ENCODE measurements at regions not wholly inside any gene's neighbourhood (a gene's known extent, or its start where the extent isn't known, plus 50 kb on each side); places are given as distances from the start of the nearest gene placed in this dataset.

GRCh38 chr12:73445658-73446324 lies 1091.8 kb upstream of the ATXN7L3B start:
- no peak for DNase-seq (ENCODE audit: low read depth, low spot score)
- Histone ChIP-seq H3K9me3 (ENCODE audit: control insufficient read depth, insufficient read depth, low read length) (no peaks in the 10 kb centered on the region), H3K4me3 (ENCODE audit: low read length) (no peak overlapping the region), H3K36me3 (ENCODE audit: control insufficient read depth, insufficient read depth, low read length) (no peaks in the 10 kb centered on the region), H3K27ac (ENCODE audit: low read length) (no peak overlapping the region), H3K27me3 (ENCODE audit: control insufficient read depth, insufficient read depth, low read length) (no peaks in the 10 kb centered on the region), H3K4me1 (ENCODE audit: control insufficient read depth, insufficient read depth, low read length) (no peaks in the 10 kb centered on the region)
- WGBS (ENCODE audit: insufficient coverage, insufficient read length), result 100% methylated on average over 1 of the region's 2 CpGs

GRCh38 chr12:73452672-73453469 lies 1084.8 kb upstream of the ATXN7L3B start:
- no peaks in the 10 kb centered on the region for H3K36me3 ChIP-seq (ENCODE audit: control insufficient read depth, insufficient read depth, low read length)
- no peaks in the 10 kb centered on the region for H3K4me1 ChIP-seq (ENCODE audit: control insufficient read depth, insufficient read depth, low read length)
- peaks cover 6% of the 10 kb centered on the region; the same call in 1 of the 2 replicates for H3K27me3 ChIP-seq (ENCODE audit: control insufficient read depth, insufficient read depth, low read length)

GRCh38 chr12:73460212-73460611 lies 1077.4 kb upstream of the ATXN7L3B start:
- no peaks in the 10 kb centered on the region for H3K4me1 ChIP-seq (ENCODE audit: control insufficient read depth, insufficient read depth, low read length)
- H3K4me3 ChIP-seq (ENCODE audit: low read length), result no peak overlapping the region
- no peaks in the 10 kb centered on the region for H3K36me3 ChIP-seq (ENCODE audit: control insufficient read depth, insufficient read depth, low read length)
- DNase-seq (ENCODE audit: low read depth, low spot score), result no peak
- H3K27me3 ChIP-seq (ENCODE audit: control insufficient read depth, insufficient read depth, low read length), result peaks cover 15% of the 10 kb centered on the region; the same call in 1 of the 2 replicates
- H3K27ac ChIP-seq (ENCODE audit: low read length), result no peak overlapping the region
- no peaks in the 10 kb centered on the region for H3K9me3 ChIP-seq (ENCODE audit: control insufficient read depth, insufficient read depth, low read length)

More at GRCh38 chr12:73452672-73453469, 1084.8 kb upstream of the ATXN7L3B start:
- no peaks in the 10 kb centered on the region for H3K9me3 ChIP-seq (ENCODE audit: control insufficient read depth, insufficient read depth, low read length)
- WGBS (ENCODE audit: insufficient coverage, insufficient read length), result no CpG with 5 or more reads among the region's 3 CpGs
- H3K4me3 ChIP-seq (ENCODE audit: low read length), result no peak overlapping the region
- H3K27ac ChIP-seq (ENCODE audit: low read length), result no peak overlapping the region
- no peak for DNase-seq (ENCODE audit: low read depth, low spot score)

GRCh38 chr12:73465106-73465505 lies 1072.5 kb upstream of the ATXN7L3B start:
- H3K9me3 ChIP-seq (ENCODE audit: control insufficient read depth, insufficient read depth, low read length), result no peaks in the 10 kb centered on the region
- no peak overlapping the region for H3K4me3 ChIP-seq (ENCODE audit: low read length)
- peaks cover 2% of the 10 kb centered on the region; the same call in 1 of the 2 replicates for H3K27me3 ChIP-seq (ENCODE audit: control insufficient read depth, insufficient read depth, low read length)
- no peak for DNase-seq (ENCODE audit: low read depth, low spot score)
- no peaks in the 10 kb centered on the region for H3K36me3 ChIP-seq (ENCODE audit: control insufficient read depth, insufficient read depth, low read length)
- no CpG with 5 or more reads among the region's 4 CpGs for WGBS (ENCODE audit: insufficient coverage, insufficient read length)
- no peak overlapping the region for H3K27ac ChIP-seq (ENCODE audit: low read length)
- H3K4me1 ChIP-seq (ENCODE audit: control insufficient read depth, insufficient read depth, low read length), result peaks cover 1% of the 10 kb centered on the region; the same call in 1 of the 2 replicates

- no peaks in the 10 kb centered on the region for H3K27me3 ChIP-seq (ENCODE audit: control insufficient read depth, insufficient read depth, low read length)
- no peak overlapping the region for H3K4me3 ChIP-seq (ENCODE audit: low read length)
- no peaks in the 10 kb centered on the region for H3K9me3 ChIP-seq (ENCODE audit: control insufficient read depth, insufficient read depth, low read length)
- no peak overlapping the region for H3K27ac ChIP-seq (ENCODE audit: low read length)
- DNase-seq (ENCODE audit: low read depth, low spot score), result no peak
- no peaks in the 10 kb centered on the region for H3K36me3 ChIP-seq (ENCODE audit: control insufficient read depth, insufficient read depth, low read length)
- no peaks in the 10 kb centered on the region; the same call in 1 of the 2 replicates for H3K4me1 ChIP-seq (ENCODE audit: control insufficient read depth, insufficient read depth, low read length)
These were observed 1051.4 kb upstream of the ATXN7L3B start for GRCh38 chr12:73486256-73486655.

- Histone ChIP-seq H3K9me3 (ENCODE audit: control insufficient read depth, insufficient read depth, low read length) (no peaks in the 10 kb centered on the region), H3K27me3 (ENCODE audit: control insufficient read depth, insufficient read depth, low read length) (no peaks in the 10 kb centered on the region), H3K36me3 (ENCODE audit: control insufficient read depth, insufficient read depth, low read length) (no peaks in the 10 kb centered on the region), H3K27ac (ENCODE audit: low read length) (no peak overlapping the region), H3K4me1 (ENCODE audit: control insufficient read depth, insufficient read depth, low read length) (no peaks in the 10 kb centered on the region), H3K4me3 (ENCODE audit: low read length) (no peak overlapping the region)
- WGBS (ENCODE audit: insufficient coverage, insufficient read length), result no CpG with 5 or more reads among the region's 1 CpG
- no peak for DNase-seq (ENCODE audit: low read depth, low spot score)
These were observed 1031.0 kb upstream of the ATXN7L3B start for GRCh38 chr12:73506611-73507010.

GRCh38 chr12:73514672-73515071 lies 1023.0 kb upstream of the ATXN7L3B start:
- H3K36me3 ChIP-seq (ENCODE audit: control insufficient read depth, insufficient read depth, low read length), result no peaks in the 10 kb centered on the region
- no peak overlapping the region for H3K4me3 ChIP-seq (ENCODE audit: low read length)
- no peak overlapping the region for H3K27ac ChIP-seq (ENCODE audit: low read length)
- WGBS (ENCODE audit: insufficient coverage, insufficient read length), result no CpG with 5 or more reads among the region's 3 CpGs
- H3K27me3 ChIP-seq (ENCODE audit: control insufficient read depth, insufficient read depth, low read length), result no peaks in the 10 kb centered on the region
- no peaks in the 10 kb centered on the region for H3K4me1 ChIP-seq (ENCODE audit: control insufficient read depth, insufficient read depth, low read length)
- no peaks in the 10 kb centered on the region for H3K9me3 ChIP-seq (ENCODE audit: control insufficient read depth, insufficient read depth, low read length)
- DNase-seq (ENCODE audit: low read depth, low spot score), result no peak

- Histone ChIP-seq H3K27me3 (ENCODE audit: control insufficient read depth, insufficient read depth, low read length) (no peaks in the 10 kb centered on the region), H3K9me3 (ENCODE audit: control insufficient read depth, insufficient read depth, low read length) (no peaks in the 10 kb centered on the region), H3K27ac (ENCODE audit: low read length) (no peak overlapping the region), H3K36me3 (ENCODE audit: control insufficient read depth, insufficient read depth, low read length) (no peaks in the 10 kb centered on the region), H3K4me3 (ENCODE audit: low read length) (no peak overlapping the region), H3K4me1 (ENCODE audit: control insufficient read depth, insufficient read depth, low read length) (no peaks in the 10 kb centered on the region)
- WGBS (ENCODE audit: insufficient coverage, insufficient read length), result no CpG with 5 or more reads among the region's 1 CpG
- DNase-seq (ENCODE audit: low read depth, low spot score), result no peak
These were observed 1019.8 kb upstream of the ATXN7L3B start for GRCh38 chr12:73517859-73518258.

- H3K36me3 ChIP-seq (ENCODE audit: control insufficient read depth, insufficient read depth, low read length), result no peaks in the 10 kb centered on the region
- no peaks in the 10 kb centered on the region for H3K27me3 ChIP-seq (ENCODE audit: control insufficient read depth, insufficient read depth, low read length)
- no peaks in the 10 kb centered on the region for H3K9me3 ChIP-seq (ENCODE audit: control insufficient read depth, insufficient read depth, low read length)
- H3K4me1 ChIP-seq (ENCODE audit: control insufficient read depth, insufficient read depth, low read length), result no peaks in the 10 kb centered on the region
- no peak for DNase-seq (ENCODE audit: low read depth, low spot score)
- no CpG with 5 or more reads among the region's 1 CpG for WGBS (ENCODE audit: insufficient coverage, insufficient read length)
- H3K4me3 ChIP-seq (ENCODE audit: low read length), result no peak overlapping the region
- H3K27ac ChIP-seq (ENCODE audit: low read length), result no peak overlapping the region
These were observed 1008.4 kb upstream of the ATXN7L3B start for GRCh38 chr12:73529231-73529630.

GRCh38 chr12:73529954-73530353 lies 1007.7 kb upstream of the ATXN7L3B start:
- Histone ChIP-seq H3K27ac (ENCODE audit: low read length) (no peak overlapping the region), H3K4me3 (ENCODE audit: low read length) (no peak overlapping the region), H3K9me3 (ENCODE audit: control insufficient read depth, insufficient read depth, low read length) (no peaks in the 10 kb centered on the region), H3K27me3 (ENCODE audit: control insufficient read depth, insufficient read depth, low read length) (no peaks in the 10 kb centered on the region), H3K36me3 (ENCODE audit: control insufficient read depth, insufficient read depth, low read length) (no peaks in the 10 kb centered on the region), H3K4me1 (ENCODE audit: control insufficient read depth, insufficient read depth, low read length) (no peaks in the 10 kb centered on the region)
- DNase-seq (ENCODE audit: low read depth, low spot score), result no peak

GRCh38 chr12:73531752-73532151 lies 1005.9 kb upstream of the ATXN7L3B start:
- Histone ChIP-seq H3K4me3 (ENCODE audit: low read length) (no peak overlapping the region), H3K9me3 (ENCODE audit: control insufficient read depth, insufficient read depth, low read length) (no peaks in the 10 kb centered on the region), H3K36me3 (ENCODE audit: control insufficient read depth, insufficient read depth, low read length) (no peaks in the 10 kb centered on the region), H3K27ac (ENCODE audit: low read length) (no peak overlapping the region), H3K27me3 (ENCODE audit: control insufficient read depth, insufficient read depth, low read length) (no peaks in the 10 kb centered on the region), H3K4me1 (ENCODE audit: control insufficient read depth, insufficient read depth, low read length) (no peaks in the 10 kb centered on the region)
- no peak for DNase-seq (ENCODE audit: low read depth, low spot score)

All from iPS DF 6.9 (cell line).